H1 (cell line): ENCODE measurements at regions not wholly inside any gene's neighbourhood (a gene's known extent, or its start where the extent isn't known, plus 50 kb on each side); places are given as distances from the start of the nearest gene placed in this dataset.

Experiments used
- CTCF ChIP-seq, 3 experiments: IDR thresholded peaks; 1 replicate in 2 of 3; 2 replicates in 1 of 3; pipeline versions ENCODE4 v1.5.1 to v1.6.1; 2011; ENCODE audit warnings: low read length in 3 of 3, mild to moderate bottlenecking in 3 of 3, inconsistent platforms in 2 of 3, low read depth in 1 of 3, moderate library complexity in 1 of 3; ENCODE audit not compliant: insufficient read depth in 1 of 3; ENCODE audit errors: control extremely low read depth in 1 of 3
- EGR1 ChIP-seq: IDR thresholded peaks from 2 replicates; pipeline ENCODE4 v1.6.1; 2011; ENCODE audit warnings: low read depth, low read length, borderline replicate concordance
- EZH2 ChIP-seq: fragments of 200-600 bp; sonication (generic); IDR thresholded peaks from 2 replicates; pipeline ENCODE4 v1.7.1; 2012; ENCODE audit warnings: low read depth, mild to moderate bottlenecking, moderate library complexity, low read length, inconsistent platforms; ENCODE audit not compliant: severe bottlenecking
- SAP30 ChIP-seq: fragments of 300-600 bp; sonication (generic); IDR thresholded peaks from 2 replicates; pipeline ENCODE4 v1.7.1; 2012; ENCODE audit warnings: low read length, moderate library complexity, mild to moderate bottlenecking, inconsistent platforms; ENCODE audit not compliant: insufficient read depth, insufficient replicate concordance
- SIN3A ChIP-seq, 2 experiments: IDR thresholded peaks in 1 of 2; conservative IDR thresholded peaks in 1 of 2; 2 replicates each; pipeline ENCODE4 v1.6.1; 2011 to 2012; ENCODE audit warnings: low read length in 2 of 2, improper control_type of control experiment in 1 of 2, low read depth in 1 of 2, mild to moderate bottlenecking in 1 of 2
- YY1 ChIP-seq: IDR thresholded peaks from 2 replicates; pipeline ENCODE4 v1.6.1; 2011; ENCODE audit warnings: low read depth, mild to moderate bottlenecking, low read length

GRCh38 chr9:119959846-119960545, 590.8 kb upstream of the BRINP1 start:
- TF ChIP-seq SAP30 = no peak
- TF ChIP-seq CTCF (IDR thresholded peaks at IDR 0.05; ENCODE audit: control extremely low read depth in 1 of 3, insufficient read depth in 1 of 3, low read depth in 1 of 3, low read length in 3 of 3) = no peak
- TF ChIP-seq EZH2 = no peak
- no peak for TF ChIP-seq EGR1
- no peak for TF ChIP-seq SIN3A (conservative IDR thresholded peaks at IDR 0.05 in 1 of 2, IDR thresholded peaks at IDR 0.05 in 1 of 2; ENCODE audit: low read depth in 1 of 2, low read length in 2 of 2)
- TF ChIP-seq YY1 = no peak
